DND-41 (cell line): ENCODE measurements at regions not wholly inside any gene's neighbourhood (a gene's known extent, or its start where the extent isn't known, plus 50 kb on each side); places are given as distances from the start of the nearest gene placed in this dataset.

ENCODE experiments used
- ATAC-seq: fragments of 200-7000 bp; cut with Tn5 transposase; 3 replicates; pipeline ENCODE4 v1.9.1; 2021; ENCODE audit warnings: low read depth; ENCODE audit not compliant: insufficient read depth
- DNase-seq: peaks from one replicate; pipeline ENCODE4 v3.0.0-alpha.2; 2020
- H2AFZ ChIP-seq: 2 replicates; pipeline ENCODE4 v1.6.0; 2012; ENCODE audit warnings: low read depth, low read length
- H3K27ac ChIP-seq: 2 replicates; pipeline ENCODE4 v1.5.1; 2012; ENCODE audit warnings: low read length, inconsistent platforms
- H3K27me3 ChIP-seq: fragments of 200-600 bp; sonication (generic); 2 replicates; pipeline ENCODE4 v1.6.0; 2012; ENCODE audit warnings: low read length, mild to moderate bottlenecking, inconsistent platforms; ENCODE audit not compliant: insufficient read depth, poor library complexity
- H3K36me3 ChIP-seq: 2 replicates; pipeline ENCODE4 v1.5.1; 2012; ENCODE audit warnings: low read length, inconsistent platforms; ENCODE audit not compliant: insufficient read depth
- H3K4me1 ChIP-seq: 2 replicates; pipeline ENCODE4 v1.5.1; 2012; ENCODE audit warnings: mild to moderate bottlenecking, low read length; ENCODE audit not compliant: insufficient read depth
- H3K4me2 ChIP-seq: 2 replicates; pipeline ENCODE4 v1.6.0; 2012; ENCODE audit warnings: mild to moderate bottlenecking, moderate library complexity, low read length, inconsistent platforms; ENCODE audit not compliant: insufficient read depth
- H3K4me3 ChIP-seq, 2 experiments: fragments of 200-600 bp in 1 of 2; shearing (Covaris generic) in 1 of 2; 2 replicates each; pipeline ENCODE4 v1.5.1; 2012 to 2016; ENCODE audit warnings: inconsistent platforms in 2 of 2, low read length in 2 of 2, mild to moderate bottlenecking in 2 of 2, low read depth in 1 of 2, moderate library complexity in 1 of 2
- H3K79me2 ChIP-seq: 2 replicates; pipeline ENCODE4 v1.6.0; 2012; ENCODE audit warnings: low read length, inconsistent platforms; ENCODE audit not compliant: insufficient read depth
- H3K9ac ChIP-seq: 2 replicates; pipeline ENCODE4 v1.6.0; 2012; ENCODE audit warnings: low read depth, mild to moderate bottlenecking, inconsistent platforms, low read length, moderate library complexity
- H3K9me3 ChIP-seq: 2 replicates; pipeline ENCODE4 v1.5.1; 2012; ENCODE audit warnings: low read length, moderate library complexity, mild to moderate bottlenecking, inconsistent platforms; ENCODE audit not compliant: insufficient read depth, severe bottlenecking
- H4K20me1 ChIP-seq: 2 replicates; pipeline ENCODE4 v1.6.0; 2012; ENCODE audit warnings: low read length; ENCODE audit not compliant: insufficient read depth
- CTCF ChIP-seq: IDR thresholded peaks from 2 replicates; pipeline ENCODE4 v1.5.1; 2012; ENCODE audit warnings: borderline replicate concordance, low read length, moderate library complexity, mild to moderate bottlenecking; ENCODE audit not compliant: poor library complexity, severe bottlenecking; ENCODE audit errors: extremely low read depth
- EZH2 ChIP-seq: IDR thresholded peaks from 3 replicates; pipeline ENCODE4 v1.6.1; 2012; ENCODE audit warnings: borderline replicate concordance, low read depth, mild to moderate bottlenecking, moderate library complexity, low read length, inconsistent platforms; ENCODE audit not compliant: severe bottlenecking

DNA sequence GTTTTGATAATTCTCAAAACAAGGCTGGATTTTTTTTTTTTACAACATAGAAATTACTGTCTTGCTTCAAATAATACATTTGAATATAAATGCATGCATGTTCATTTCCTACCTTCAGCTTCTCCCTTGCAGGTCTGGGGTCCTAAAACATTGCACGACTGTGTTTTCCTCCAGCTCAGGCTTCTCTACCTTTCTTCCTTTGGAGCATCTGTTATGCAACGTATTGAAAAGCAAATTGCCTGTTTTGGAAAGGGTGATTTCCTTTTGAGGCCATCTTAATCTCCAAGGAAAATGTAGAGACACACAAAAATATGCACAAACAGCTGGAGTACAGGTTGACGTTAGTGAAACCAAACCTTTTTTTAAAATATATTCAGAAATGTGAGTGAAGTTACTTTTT is 115.6 kb upstream of the TLL1 start:
- H4K20me1 ChIP-seq = no peaks in the 10 kb centered on the region
- no peaks in the 10 kb centered on the region for H3K79me2 ChIP-seq
- no peak overlapping the region for H3K4me2 ChIP-seq
- H3K27ac ChIP-seq = no peak overlapping the region
- no peak for DNase-seq
- no peaks in the 10 kb centered on the region for H3K36me3 ChIP-seq
- no peak overlapping the region for H3K9ac ChIP-seq
- H3K9me3 ChIP-seq = no peaks in the 10 kb centered on the region
- H3K4me1 ChIP-seq = no peaks in the 10 kb centered on the region
- no peak for TF ChIP-seq CTCF
- TF ChIP-seq EZH2 = no peak
- no peaks in the 10 kb centered on the region for H3K27me3 ChIP-seq
- no peak overlapping the region for H2AFZ ChIP-seq
- H3K4me3 ChIP-seq = no peak overlapping the region
- no peak for ATAC-seq

GRCh38 chr4:165758086-165758485 is 115.0 kb upstream of the TLL1 start:
- H3K79me2 ChIP-seq = no peaks in the 10 kb centered on the region
- no peak overlapping the region for H3K4me2 ChIP-seq
- TF ChIP-seq CTCF (no peak), EZH2 (no peak)
- ATAC-seq (no peak), DNase-seq (no peak)
- no peak overlapping the region for H3K27ac ChIP-seq
- no peaks in the 10 kb centered on the region for H4K20me1 ChIP-seq
- no peak overlapping the region for H3K9ac ChIP-seq
- H3K9me3 ChIP-seq = no peaks in the 10 kb centered on the region
- H3K36me3 ChIP-seq = no peaks in the 10 kb centered on the region
- H2AFZ ChIP-seq = no peak overlapping the region
- H3K4me3 ChIP-seq = no peak overlapping the region
- H3K27me3 ChIP-seq = no peaks in the 10 kb centered on the region
- no peaks in the 10 kb centered on the region for H3K4me1 ChIP-seq

- Histone ChIP-seq H3K27me3 (no peaks in the 10 kb centered on the region), H3K9ac (no peak overlapping the region), H3K27ac (no peak overlapping the region), H3K4me2 (no peak overlapping the region), H3K79me2 (no peaks in the 10 kb centered on the region), H3K4me1 (no peaks in the 10 kb centered on the region), H2AFZ (no peak overlapping the region), H3K9me3 (no peaks in the 10 kb centered on the region), H4K20me1 (no peaks in the 10 kb centered on the region), H3K4me3 (no peak overlapping the region), H3K36me3 (no peaks in the 10 kb centered on the region)
- TF ChIP-seq CTCF (no peak), EZH2 (no peak)
- ATAC-seq (no peak), DNase-seq (no peak)
These were observed 112.9 kb upstream of the TLL1 start for GRCh38 chr4:165760182-165760581.

DNA sequence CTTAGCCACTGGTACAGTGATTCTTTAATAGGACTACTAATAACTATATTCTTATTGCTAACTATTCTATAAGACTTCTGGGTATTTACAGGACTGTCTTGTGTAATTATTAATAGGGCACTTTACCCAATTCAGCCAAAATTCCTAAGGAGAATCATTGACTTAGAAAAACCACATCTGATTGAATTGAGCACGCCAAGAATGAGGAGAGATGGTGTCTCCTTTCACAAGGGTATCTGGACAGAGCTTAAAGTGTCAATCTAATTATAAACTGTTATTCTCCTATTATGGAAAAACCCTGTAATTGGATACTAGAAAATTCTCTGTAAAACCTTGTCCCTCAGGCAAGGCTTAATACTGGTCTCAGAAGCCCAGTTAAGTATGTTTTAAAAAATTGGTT is 111.1 kb upstream of the TLL1 start:
- TF ChIP-seq CTCF (no peak), EZH2 (no peak)
- no peaks in the 10 kb centered on the region for H3K27me3 ChIP-seq
- H4K20me1 ChIP-seq = no peaks in the 10 kb centered on the region
- H3K4me1 ChIP-seq = no peaks in the 10 kb centered on the region
- no peak overlapping the region for H2AFZ ChIP-seq
- H3K4me2 ChIP-seq = no peak overlapping the region
- DNase-seq = no peak
- no peak overlapping the region for H3K4me3 ChIP-seq
- H3K79me2 ChIP-seq = no peaks in the 10 kb centered on the region
- no peaks in the 10 kb centered on the region for H3K36me3 ChIP-seq
- no peak overlapping the region for H3K9ac ChIP-seq
- no peaks in the 10 kb centered on the region for H3K9me3 ChIP-seq
- no peak for ATAC-seq
- no peak overlapping the region for H3K27ac ChIP-seq
